ENCODE measurements at regions not wholly inside any gene's neighbourhood (a gene's known extent, or its start where the extent isn't known, plus 50 kb on each side); places are given as distances from the start of the nearest gene placed in this dataset.

- peaks cover 44% of the 10 kb centered on the region for H3K27me3 Mint-ChIP-seq
- no peak overlapping the region for H3K27ac Mint-ChIP-seq
These were observed 172.9 kb upstream of the CDKN3 start for GRCh38 chr14:54223831-54224402.

GRCh38 chr14:54225457-54226060 is 171.2 kb upstream of the CDKN3 start:
- TF ChIP-seq CTCF (conservative IDR thresholded peaks at IDR 0.05), result no peak
- Mint-ChIP-seq H3K27me3 (peaks cover 27% of the 10 kb centered on the region), H3K4me3 (peak overlapping the region; percentile 16), H3K36me3 (no peaks in the 10 kb centered on the region), H3K27ac (no peak overlapping the region), H3K9me3 (no peaks in the 10 kb centered on the region), H3K4me1 (ENCODE audit: unreplicated experiment) (peaks cover 55% of the 10 kb centered on the region)
- no peak for DNase-seq (ENCODE audit: extremely low spot score, unreplicated experiment)

More at GRCh38 chr14:54223831-54224402, 172.9 kb upstream of the CDKN3 start:
- TF ChIP-seq CTCF (conservative IDR thresholded peaks at IDR 0.05), result no peak
- Mint-ChIP-seq H3K36me3 (no peaks in the 10 kb centered on the region), H3K4me1 (ENCODE audit: unreplicated experiment) (peaks cover 55% of the 10 kb centered on the region), H3K4me3 (no peak overlapping the region), H3K9me3 (no peaks in the 10 kb centered on the region)
- DNase-seq (ENCODE audit: extremely low spot score, unreplicated experiment), result no peak

- no peaks in the 10 kb centered on the region for H3K9me3 Mint-ChIP-seq
- DNase-seq (ENCODE audit: extremely low spot score, unreplicated experiment), result no peak
- TF ChIP-seq CTCF (conservative IDR thresholded peaks at IDR 0.05), result no peak
- H3K27me3 Mint-ChIP-seq, result peaks cover 22% of the 10 kb centered on the region
- no peaks in the 10 kb centered on the region for H3K36me3 Mint-ChIP-seq
- H3K4me3 Mint-ChIP-seq, result no peak overlapping the region
- H3K27ac Mint-ChIP-seq, result no peak overlapping the region
- H3K4me1 Mint-ChIP-seq (ENCODE audit: unreplicated experiment), result peaks cover 54% of the 10 kb centered on the region
These were observed 170.7 kb upstream of the CDKN3 start for GRCh38 chr14:54226103-54226502.

- H3K4me1 Mint-ChIP-seq (ENCODE audit: unreplicated experiment), result peaks cover 49% of the 10 kb centered on the region
These were observed 170.2 kb upstream of the CDKN3 start for GRCh38 chr14:54226558-54226957.

GRCh38 chr14:54229136-54229535 is 167.7 kb upstream of the CDKN3 start:
- peaks cover 3% of the 10 kb centered on the region for H3K9me3 Mint-ChIP-seq
- peaks cover 30% of the 10 kb centered on the region for H3K4me1 Mint-ChIP-seq (ENCODE audit: unreplicated experiment)
- no peak for DNase-seq (ENCODE audit: extremely low spot score, unreplicated experiment)
- no peak overlapping the region for H3K27ac Mint-ChIP-seq
- no peak for TF ChIP-seq CTCF (conservative IDR thresholded peaks at IDR 0.05)
- no peak overlapping the region for H3K4me3 Mint-ChIP-seq
- no peaks in the 10 kb centered on the region for H3K36me3 Mint-ChIP-seq
- H3K27me3 Mint-ChIP-seq, result no peaks in the 10 kb centered on the region

More at GRCh38 chr14:54226558-54226957, 170.2 kb upstream of the CDKN3 start:
- no peak for TF ChIP-seq CTCF (conservative IDR thresholded peaks at IDR 0.05)
- Mint-ChIP-seq H3K9me3 (no peaks in the 10 kb centered on the region), H3K27me3 (peaks cover 17% of the 10 kb centered on the region), H3K4me3 (no peak overlapping the region), H3K27ac (no peak overlapping the region), H3K36me3 (no peaks in the 10 kb centered on the region)
- no peak for DNase-seq (ENCODE audit: extremely low spot score, unreplicated experiment)
